ENCODE measurements at regions not wholly inside any gene's neighbourhood (a gene's known extent, or its start where the extent isn't known, plus 50 kb on each side); places are given as distances from the start of the nearest gene placed in this dataset.

GRCh38 chr5:164186550-164186949 is 681.1 kb downstream of the MAT2B start:
- TF ChIP-seq CTCF (IDR thresholded peaks at IDR 0.05) = no peak
- no peak for TF ChIP-seq EZH2 (IDR thresholded peaks at IDR 0.05; ENCODE audit: borderline replicate concordance, insufficient read depth, low read depth, low read length, poor library complexity, severe bottlenecking)
